NCI-H2227 (cell line): ENCODE measurements at regions not wholly inside any gene's neighbourhood (a gene's known extent, or its start where the extent isn't known, plus 50 kb on each side); places are given as distances from the start of the nearest gene placed in this dataset.

ENCODE experiments used
- DNase-seq: peaks from one replicate; lab custom pipeline; 2025; ENCODE audit not compliant: unreplicated experiment; lab: John Stamatoyannopoulos, UW

DNA sequence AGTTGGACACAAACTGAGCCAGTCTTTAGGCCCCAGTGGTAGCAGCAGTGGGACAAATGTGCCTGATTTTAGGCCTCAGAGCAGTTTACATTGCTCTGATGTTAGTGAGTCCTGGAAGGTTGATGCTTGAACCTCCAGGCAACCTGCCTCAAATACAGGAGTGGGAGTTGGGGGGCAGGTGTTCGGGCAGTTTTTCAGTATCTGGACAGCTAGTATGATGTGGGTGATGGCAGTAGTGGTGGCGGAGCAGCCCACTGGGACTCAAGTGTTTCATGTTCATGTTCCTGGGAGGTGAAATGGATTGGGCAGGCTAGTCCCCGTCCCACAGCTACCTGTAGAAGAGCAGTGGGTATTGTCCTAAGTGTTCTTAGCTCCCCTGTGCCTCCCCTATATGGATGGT is 857.8 kb downstream of the JRKL start:
- no peak for DNase-seq

DNA sequence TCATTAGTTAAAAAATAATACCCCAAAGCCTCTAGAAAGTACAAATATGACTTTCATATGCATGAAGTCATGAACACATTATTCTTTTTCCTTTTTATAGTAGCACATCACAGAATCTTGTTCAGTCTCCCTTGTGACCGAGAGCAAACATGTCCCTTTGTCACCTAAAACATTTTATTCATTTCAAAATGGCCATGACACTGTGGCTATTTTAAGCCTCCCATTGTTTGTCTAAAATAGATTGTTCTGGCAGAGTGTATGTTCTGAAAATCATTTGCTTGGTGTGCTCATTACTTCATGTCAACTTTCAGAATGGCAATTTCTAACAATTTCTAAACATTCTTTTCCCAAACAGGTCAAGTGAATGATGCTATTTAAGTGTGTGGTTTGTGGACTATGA is 865.0 kb downstream of the JRKL start:
- no peak for DNase-seq

DNA sequence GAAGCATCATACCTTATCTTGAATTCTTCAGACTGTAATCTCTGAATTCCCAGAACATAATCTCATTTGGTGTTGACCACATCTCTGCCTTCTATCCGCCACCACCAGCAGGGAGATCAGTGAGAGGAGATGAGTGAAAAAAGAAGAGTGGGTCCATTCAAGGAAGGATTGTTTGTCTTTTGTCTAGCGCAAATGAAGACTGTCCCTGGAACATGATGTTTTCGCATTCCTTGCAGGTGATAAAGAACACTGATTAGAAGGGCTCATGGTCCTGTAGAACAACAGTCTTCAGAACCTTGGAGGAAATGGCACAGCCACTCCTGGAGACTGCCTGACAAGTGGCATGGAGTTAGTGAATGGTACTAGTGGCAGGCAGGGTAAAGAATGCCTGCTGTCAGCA is 869.6 kb downstream of the JRKL start:
- no peak for DNase-seq

DNA sequence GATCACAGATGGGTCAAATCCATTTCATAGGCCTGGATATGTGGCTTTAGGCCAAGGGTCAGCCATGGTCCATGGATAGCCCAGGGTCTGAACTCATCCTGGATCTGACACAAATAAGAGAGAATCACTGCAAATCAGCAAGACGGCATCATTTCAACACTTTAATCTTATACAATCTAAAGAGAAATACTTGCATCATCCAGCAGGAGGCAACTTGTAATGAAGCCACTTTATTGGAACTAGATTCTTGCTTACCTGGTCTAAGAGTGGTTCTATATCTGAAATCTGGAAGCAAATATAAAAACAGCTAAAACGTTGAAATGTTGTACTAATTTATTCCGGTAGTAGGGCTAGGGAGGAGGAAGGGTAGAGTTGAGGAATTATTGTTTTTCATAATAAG is 870.1 kb downstream of the JRKL start:
- DNase-seq, result no peak

DNA sequence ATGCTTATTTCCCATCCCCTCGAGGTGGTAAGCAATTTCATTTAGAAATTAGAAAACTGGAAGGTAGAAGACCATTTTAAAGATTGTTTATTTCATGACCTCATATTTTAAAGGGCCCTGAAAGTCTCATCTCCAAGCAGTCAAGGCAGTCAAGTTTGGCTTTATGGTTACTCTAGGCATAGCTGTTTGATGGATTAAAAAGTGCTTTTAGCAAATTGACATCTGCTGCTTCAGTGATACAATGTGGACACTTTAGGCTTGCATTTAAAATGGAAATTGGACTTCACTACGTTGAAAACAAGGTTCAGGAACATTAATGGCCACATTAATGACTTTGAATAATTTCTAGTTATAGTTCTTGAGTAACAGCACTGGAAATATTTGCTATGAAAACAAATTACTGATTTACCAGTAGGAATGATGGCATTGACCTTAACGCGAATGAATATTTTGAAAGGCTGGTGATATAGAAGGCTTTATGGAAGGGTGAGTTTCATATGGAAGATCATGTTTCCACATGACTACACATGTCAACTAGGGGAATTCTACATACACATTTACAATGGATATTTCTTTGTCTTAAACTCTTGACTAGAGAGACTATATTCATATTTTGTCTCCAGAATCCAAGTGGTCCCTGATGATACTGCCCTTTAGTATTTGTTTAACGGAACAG is 873.5 kb downstream of the JRKL start:
- no peak for DNase-seq

- DNase-seq, result no peak
These were observed 879.7 kb downstream of the JRKL start for GRCh38 chr11:97269527-97269926.

DNA sequence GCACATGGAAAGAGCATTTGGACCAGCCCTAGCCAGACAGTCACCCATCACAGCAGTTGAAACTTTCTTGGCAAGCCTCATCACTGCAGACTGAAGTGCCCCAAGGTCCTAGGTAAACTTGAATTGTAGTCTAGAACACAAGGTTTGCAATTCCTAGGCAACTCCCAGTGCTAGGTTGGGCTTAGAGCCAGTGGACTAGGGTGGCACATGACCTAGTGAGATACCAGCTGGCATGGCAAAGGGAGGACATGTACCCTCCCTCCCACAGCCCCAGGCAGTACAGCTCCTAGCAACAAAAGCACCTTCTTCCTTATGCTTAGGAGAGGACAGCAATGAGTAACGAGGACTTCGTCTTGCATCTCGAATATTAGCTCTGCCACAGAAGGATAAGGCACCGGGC is 889.5 kb downstream of the JRKL start:
- no peak for DNase-seq

DNA sequence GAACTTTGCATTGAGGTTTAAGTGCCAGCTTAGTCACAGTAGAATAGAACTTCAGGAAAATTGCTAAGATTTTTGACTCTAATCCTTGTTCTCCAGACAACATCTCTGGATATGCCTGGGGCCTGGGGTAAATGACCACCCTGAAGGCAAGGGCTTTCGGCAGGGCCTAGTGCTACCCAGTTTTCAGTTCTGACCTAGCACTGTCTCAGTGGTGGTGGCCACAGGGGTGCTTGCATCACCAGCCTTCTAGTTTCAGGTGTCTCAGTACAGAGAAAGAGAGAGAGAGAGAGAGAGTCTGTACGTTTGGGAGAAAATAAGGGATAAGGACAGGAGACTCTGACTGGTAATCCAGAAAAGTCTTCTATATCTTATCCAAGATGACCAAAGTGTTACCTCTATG is 890.5 kb downstream of the JRKL start:
- no peak for DNase-seq

GRCh38 chr11:97289823-97290222 is 900.0 kb downstream of the JRKL start:
- no peak for DNase-seq

GRCh38 chr11:97290464-97291041 is 900.7 kb downstream of the JRKL start:
- no peak for DNase-seq

GRCh38 chr11:97296301-97296700 is 906.5 kb downstream of the JRKL start:
- no peak for DNase-seq

DNA sequence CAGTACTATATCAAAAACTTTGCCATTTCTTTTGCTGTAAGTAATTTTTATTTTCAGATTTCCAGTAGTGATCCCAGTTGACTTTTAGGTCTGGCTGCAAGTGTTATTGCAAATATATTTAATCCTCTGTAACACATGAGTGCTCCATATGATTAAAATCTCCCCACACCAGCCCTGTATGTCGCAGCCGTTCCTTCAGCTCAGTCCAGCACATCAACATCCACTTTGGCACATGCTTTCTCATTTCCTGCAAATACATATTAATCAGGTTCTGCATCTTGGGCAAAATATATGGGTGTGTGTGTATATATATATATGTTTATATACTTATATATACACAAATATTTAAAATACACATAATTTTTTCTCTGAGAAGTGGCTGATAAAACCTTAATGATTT is 919.5 kb downstream of the JRKL start:
- no peak for DNase-seq

GRCh38 chr11:97325693-97326092 is 935.9 kb downstream of the JRKL start:
- DNase-seq, result no peak

DNA sequence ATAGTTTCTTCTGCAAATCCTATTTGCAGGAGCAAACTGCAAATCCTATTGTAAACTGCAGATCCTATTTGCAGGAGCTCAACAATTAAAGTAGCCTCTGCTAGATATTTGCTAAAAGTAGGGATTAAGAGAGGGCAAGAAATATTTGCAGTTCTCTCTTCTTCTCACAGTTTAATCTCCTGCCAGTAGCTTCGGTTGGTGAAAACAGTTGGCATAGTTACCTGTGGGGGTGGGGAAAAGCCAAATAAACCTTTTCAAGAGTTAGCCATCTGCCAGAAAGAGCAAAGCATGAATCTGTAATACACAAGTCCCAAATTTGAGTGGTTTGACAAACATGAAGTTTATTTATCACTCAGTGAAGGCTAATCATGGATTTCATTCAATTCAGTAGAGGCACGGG is 942.5 kb downstream of the JRKL start:
- no peak for DNase-seq

GRCh38 chr11:97336064-97336463 is 946.3 kb downstream of the JRKL start:
- no peak for DNase-seq

GRCh38 chr11:97345032-97345431 is 955.2 kb downstream of the JRKL start:
- no peak for DNase-seq

- no peak for DNase-seq
These were observed 959.4 kb downstream of the JRKL start for GRCh38 chr11:97349201-97349600.

- DNase-seq, result no peak
These were observed 962.1 kb downstream of the JRKL start for GRCh38 chr11:97351939-97352338.

- no peak for DNase-seq
These were observed 964.2 kb downstream of the JRKL start for GRCh38 chr11:97354026-97354425.

DNA sequence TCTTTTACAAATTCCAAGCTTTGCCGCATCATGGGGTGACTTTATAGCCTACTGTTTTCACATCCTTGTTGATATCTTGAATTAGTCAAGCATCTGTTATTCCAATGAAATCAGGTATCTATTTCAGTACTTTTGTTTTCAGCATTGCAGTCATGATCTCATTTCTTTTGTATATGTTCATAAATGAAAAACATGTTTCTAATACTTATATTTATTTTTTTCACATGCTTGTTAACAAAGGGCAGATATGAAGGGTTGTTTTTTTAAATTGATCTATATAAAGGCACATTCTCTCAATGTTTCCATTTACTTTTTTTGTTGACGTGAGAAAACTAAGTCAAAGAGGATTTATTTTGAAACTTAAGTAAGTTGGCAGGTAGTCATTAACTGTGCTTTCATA is 964.8 kb downstream of the JRKL start:
- DNase-seq, result no peak

DNA sequence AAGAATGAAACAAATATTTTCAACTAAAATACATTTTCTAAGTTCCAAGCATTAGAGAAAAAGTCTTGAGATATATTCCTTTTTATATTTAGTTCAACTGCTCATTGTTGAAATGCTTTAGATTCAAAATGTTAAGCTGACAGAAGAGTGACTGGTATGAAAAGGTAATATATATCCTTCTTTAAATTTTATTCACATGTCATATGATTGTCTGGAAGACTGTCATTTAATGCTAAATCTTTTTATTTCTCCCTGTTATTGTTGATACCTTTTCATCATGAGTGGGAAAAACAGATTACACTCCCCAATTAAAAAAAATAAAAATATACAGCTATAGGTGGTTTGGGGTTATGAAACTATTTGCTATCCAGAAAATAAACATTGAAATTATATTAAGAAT is 965.4 kb downstream of the JRKL start:
- DNase-seq, result no peak

DNA sequence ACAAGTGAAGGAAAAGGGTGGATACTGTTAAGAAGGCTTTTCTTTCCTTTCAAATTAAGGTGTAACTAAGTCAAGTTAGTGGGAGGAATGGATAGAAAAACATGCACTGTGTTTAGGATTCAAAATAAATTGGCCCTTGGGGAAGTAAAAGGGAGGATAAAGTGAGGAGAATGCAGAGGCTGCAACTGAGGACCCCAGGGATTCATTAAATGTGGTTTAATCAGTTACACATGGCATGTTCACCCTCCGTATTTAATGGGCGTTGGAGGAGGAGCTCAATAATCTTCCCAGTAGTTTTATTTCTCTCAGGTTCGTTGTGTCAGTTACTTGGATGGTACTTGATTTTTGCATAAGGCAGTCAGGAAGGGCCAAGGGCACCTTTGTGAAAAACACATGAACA is 966.3 kb downstream of the JRKL start:
- no peak for DNase-seq

DNA sequence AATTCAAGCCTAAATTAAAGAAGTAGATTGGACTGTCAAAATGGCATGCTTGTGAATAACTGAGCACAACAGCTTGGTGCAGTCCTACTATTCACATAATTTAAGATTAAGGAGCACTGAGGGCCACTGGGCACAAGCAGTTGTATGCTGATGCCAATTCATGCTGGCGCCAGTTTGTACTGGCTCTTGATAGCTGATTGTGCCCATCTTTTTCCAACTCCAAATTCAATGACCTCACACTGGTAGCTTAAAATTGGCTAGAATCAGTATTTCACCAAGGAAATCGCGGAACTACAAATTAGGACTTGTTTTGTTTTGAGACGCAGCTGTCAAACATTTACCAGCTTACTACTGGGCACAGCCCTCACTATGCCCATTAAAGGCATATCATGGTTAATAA is 969.2 kb downstream of the JRKL start:
- no peak for DNase-seq
